ENCODE measurements at regions not wholly inside any gene's neighbourhood (a gene's known extent, or its start where the extent isn't known, plus 50 kb on each side); places are given as distances from the start of the nearest gene placed in this dataset.

GRCh38 chr7:84370114-84370513 lies 175.5 kb upstream of the SEMA3A start:
- TF ChIP-seq CTCF (IDR thresholded peaks at IDR 0.05; ENCODE audit: borderline replicate concordance, extremely low read depth, low read length, poor library complexity, severe bottlenecking) (no peak), EZH2 (IDR thresholded peaks at IDR 0.05; ENCODE audit: borderline replicate concordance, low read depth, low read length, severe bottlenecking) (no peak)

All from DND-41 (cell line).